ENCODE measurements at regions not wholly inside any gene's neighbourhood (a gene's known extent, or its start where the extent isn't known, plus 50 kb on each side); places are given as distances from the start of the nearest gene placed in this dataset.
"Not testable (repeated sequence)": the region's sequence is repeated elsewhere in the genome, so short reads cannot be mapped to it uniquely, and the experiment has no call there.

- DNase-seq: no peak
Measured at GRCh38 chr2:58770846-58771245, 529.7 kb upstream of the FANCL start.

GRCh38 chr2:58769864-58770234 lies 528.7 kb upstream of the FANCL start:
- no peak for DNase-seq

- DNase-seq: no peak
Measured at GRCh38 chr2:58769111-58769863, 528.2 kb upstream of the FANCL start.

GRCh38 chr2:58768715-58769080 lies 527.6 kb upstream of the FANCL start:
- no peak for DNase-seq

GRCh38 chr2:58767828-58768714 lies 526.9 kb upstream of the FANCL start:
- DNase-seq: no peak

DNA sequence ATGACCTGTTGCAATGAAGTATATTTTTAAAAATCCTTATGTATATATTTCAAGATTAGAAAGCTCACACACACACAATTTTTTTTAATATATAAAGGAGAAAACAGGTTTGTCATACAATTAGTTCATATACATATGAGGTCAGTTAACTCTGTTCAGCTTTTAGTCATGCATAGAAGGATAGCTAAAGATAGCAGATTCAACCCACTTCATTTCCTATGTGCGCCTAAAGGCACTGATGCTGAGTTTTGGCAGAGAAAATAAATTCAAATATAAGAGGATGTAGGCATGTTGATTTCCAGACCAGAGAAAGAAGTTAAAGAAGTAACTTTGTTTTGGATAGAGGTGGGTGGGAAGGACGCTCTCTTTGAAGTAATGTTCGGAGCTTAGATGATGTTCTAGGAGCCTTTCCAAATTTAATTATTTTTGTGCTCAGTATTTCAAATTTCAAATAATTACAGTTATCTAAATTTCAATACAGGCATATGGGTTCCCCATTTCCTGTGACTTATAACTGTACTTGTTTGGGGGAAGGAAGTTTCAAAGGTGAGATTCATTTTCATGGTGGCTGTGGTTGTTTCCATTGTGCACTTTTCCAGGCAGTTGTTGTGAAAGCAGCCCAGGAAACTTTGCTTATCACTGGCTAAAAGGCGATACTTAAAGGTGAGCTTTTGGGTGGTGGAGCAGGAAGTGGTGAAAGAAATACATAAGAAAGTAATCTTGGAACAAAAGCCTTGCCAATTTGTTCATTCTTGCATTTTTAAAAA lies 523.4 kb upstream of the FANCL start:
- no peak for DNase-seq

GRCh38 chr2:58762176-58762781 lies 521.2 kb upstream of the FANCL start:
- peak; percentile 52 for DNase-seq

GRCh38 chr2:58757971-58758370 lies 516.8 kb upstream of the FANCL start:
- DNase-seq: no peak

GRCh38 chr2:58756336-58756735 lies 515.2 kb upstream of the FANCL start:
- DNase-seq: no peak

DNA sequence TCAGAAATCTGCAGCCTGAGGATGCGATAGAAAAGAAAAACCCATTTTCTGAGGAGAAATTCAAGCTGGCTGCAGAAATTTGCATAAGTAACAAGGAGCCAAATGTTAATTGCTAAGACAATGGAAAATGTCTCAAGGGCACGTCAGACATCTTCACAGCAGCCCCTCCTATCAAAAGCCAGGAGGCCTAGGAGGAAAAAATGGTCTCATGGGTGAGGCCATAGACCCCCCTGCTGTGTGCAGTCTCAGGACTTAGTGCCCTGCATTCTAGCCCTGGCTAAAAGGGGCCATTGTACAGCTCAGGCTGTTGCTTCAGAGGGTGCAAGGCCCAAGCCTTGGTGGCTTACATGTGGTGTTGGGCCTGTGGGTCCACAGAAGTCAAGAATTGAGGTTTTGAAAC lies 511.4 kb upstream of the FANCL start:
- DNase-seq: not testable (repeated sequence)

DNA sequence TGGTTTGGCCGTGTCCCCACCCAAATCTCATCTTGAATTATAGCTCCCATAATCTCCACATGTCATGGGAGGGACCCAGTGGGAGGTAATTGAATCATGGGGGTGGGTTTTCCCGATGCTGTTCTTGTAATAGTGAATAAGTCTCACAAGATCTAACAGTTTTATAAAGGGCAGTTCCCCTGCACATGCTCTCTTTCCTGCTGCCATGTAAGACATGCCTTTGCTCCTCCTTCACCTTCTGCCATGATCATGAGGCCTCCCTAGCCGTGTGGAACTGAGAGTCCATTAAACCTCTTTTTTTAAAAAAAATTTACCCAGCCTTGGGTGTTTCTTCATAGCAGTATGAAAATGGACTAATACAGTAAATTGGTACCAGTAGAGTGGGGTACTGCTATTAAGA lies 510.6 kb upstream of the FANCL start:
- DNase-seq: not testable (repeated sequence)

DNA sequence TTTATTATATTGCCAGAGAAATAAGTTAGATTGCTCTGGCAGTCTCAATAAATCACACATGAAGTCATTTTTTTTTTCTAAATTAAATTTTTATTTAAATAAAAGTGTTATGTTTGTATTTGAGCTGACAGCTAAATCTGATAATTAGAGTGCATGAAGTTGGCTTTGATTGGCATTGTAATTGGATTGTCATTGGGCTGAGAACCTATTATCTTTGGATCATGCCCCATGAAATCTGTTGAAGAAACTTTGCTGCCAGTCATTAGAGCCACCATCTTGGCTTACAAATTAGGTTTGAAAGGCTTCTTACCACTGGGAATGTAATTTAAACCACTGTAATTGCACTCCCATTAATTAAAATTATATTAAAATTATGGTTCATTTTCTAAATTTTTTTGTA lies 507.9 kb upstream of the FANCL start:
- no peak for DNase-seq

DNA sequence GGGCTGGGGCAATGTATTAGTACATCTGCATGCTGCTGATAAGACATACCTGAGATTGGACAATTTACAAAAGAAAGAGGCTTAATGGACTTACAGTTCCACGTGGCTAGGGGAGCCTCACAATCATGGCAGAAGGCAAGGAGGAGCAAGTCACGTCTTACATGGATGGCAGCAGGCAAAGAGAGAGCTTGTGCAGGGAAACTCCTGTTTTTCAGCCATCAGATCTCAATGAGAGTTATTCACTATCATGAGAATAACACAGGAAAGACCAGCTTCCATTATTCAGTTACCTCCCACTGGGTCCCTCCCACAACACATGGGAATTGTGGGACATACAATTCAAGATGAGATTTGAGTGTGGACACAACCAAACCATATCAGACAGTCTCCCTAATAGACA lies 504.2 kb upstream of the FANCL start:
- DNase-seq: not testable (repeated sequence)

DNA sequence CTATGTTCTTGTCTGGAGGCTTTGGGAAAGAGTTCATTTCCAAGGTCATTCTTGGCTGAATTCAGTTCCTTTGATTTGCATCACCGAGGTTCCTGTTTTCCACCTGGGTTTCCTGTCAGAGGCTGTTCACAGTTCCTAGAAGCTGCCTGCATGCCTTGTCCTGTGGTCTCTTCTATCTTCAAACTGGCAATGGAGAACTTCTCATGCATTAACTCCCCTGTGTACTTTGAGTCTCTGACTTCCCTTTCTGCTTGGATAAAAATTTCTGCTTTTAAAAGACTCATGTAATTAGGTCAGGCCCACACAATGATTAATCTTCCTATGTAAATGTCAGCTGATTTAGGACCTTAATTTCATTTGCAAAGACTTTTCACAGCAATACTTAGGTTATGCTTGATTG lies 499.3 kb upstream of the FANCL start:
- no peak for DNase-seq

- DNase-seq: no peak
Measured at GRCh38 chr2:58739033-58739432, 497.9 kb upstream of the FANCL start.

DNA sequence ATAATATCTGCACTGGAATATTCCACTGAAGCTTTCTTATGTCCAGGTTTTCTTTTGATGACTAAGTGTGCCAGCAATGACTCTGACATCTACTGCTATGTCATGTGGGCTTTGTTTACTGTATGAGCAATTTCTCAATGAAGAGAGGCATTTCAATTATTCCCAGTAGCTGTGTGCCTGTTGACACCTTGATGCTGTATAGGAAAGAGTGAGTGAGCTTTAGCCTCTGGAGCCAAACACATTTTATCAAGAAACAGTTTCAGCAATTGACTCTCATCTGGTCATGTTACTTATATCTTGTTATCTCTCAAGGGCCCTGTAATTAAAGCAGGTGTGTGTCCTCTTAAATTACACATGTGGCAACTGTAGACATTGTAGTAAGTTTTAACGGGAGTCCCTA lies 493.2 kb upstream of the FANCL start:
- no peak for DNase-seq

DNA sequence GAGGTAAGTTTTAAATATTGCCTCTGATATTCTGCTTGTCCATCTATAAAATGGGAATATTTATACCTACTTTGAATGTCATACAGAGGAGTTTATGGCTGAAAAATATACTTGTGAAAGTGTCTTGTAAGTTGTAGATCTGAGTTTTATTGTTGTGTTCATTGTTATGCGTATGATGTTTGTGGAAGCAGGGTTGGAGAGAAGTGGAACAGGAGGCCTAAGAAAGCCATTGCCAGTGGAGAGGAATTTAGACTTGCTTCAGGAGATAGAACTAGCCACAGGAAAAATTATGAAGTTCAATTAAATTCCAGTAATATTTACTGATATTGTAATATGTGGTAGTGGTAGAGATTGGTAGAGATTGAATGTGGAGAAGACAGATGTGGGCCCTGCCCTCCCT lies 491.9 kb upstream of the FANCL start:
- DNase-seq: no peak

DNA sequence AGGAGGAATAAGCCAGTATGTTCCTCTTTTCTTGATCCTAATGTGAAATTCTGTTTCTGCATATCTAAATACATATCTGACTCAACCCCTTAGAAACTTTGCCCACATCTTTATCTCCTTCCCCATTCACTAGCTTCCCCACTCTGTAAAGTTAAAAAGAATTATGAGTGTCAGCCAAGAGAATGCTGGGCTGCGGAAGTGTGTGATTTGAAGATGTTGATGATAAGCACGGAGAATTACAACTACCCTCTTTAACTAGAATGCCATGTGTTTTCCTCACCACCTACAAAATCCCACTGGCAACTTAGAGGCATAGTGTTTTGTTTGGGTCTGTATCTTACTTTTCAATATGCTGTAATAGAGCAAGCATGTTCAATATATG lies 490.4 kb upstream of the FANCL start:
- no peak for DNase-seq

DNA sequence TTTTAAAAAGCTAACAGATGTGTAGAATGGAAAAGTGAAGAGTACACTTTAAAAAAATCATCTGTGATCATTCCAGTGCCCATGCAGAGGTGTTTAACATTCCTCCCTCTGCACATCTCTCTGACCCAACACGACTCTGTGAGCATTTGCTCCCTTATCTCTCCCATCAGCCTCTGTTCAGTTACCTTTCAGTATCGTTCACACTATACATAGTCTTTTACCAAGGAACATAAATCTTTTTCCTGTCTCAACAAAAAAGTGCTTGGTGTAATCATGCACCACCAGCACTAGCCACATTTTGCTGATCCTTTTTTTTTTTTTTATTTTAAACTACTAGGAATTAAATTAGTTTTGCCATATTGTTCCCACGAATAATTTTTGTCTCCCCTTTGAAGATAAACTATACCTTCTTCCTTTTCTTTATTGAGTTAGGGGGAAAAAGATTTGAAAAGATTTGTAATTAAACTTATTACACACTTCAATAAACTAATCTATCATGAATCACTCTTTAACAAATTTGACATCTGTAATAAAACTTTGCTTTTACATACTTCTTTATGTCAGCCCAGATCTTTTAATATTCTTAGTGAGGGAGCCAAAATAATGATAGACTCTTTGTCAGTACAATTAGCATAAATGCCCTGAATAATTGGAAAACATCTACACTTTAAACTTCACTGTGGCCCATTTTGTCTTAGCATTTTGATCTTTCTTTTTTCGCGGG lies 489.8 kb upstream of the FANCL start:
- no peak for DNase-seq

- no peak for DNase-seq
Measured at GRCh38 chr2:58727981-58728656, 487.0 kb upstream of the FANCL start.

DNA sequence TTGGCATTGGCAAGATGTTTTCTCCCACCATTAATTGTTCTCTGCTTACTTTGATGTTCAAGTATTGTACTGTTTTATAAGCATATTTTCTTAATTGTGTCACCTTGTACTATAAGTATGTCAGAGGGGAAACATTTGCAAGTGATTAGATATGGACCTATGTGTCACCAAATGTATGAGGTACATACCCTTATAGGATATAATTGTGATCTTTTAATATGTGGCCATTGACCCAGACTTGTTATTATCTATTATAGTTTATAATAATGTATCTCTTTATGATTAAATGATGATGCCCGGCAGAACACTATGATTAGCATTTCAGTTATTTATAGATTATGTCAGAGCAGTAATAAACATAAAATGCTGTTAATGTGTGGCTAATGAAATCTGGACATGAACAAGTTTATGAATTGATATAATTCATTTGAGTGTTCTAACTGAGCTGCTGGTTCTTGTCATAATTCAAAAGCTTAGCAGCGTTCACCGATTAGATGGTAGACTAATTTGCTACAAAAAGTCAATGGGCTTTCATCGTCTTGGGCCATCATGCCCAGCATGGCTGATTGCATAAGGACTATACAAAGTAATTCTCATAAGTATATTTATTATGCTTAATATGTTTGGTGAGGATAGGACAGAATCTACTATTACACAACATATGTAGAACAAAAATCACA lies 480.9 kb upstream of the FANCL start:
- DNase-seq: no peak
